GM19395 (cell line): ENCODE measurements at regions not wholly inside any gene's neighbourhood (a gene's known extent, or its start where the extent isn't known, plus 50 kb on each side); places are given as distances from the start of the nearest gene placed in this dataset.

Experiments
- ATAC-seq: cut with Tn5 transposase; IDR thresholded peaks from one replicate; pipeline ENCODE4 v1.9.1; 2021; ENCODE audit warnings: mild to moderate bottlenecking, moderate library complexity; ENCODE audit not compliant: unreplicated experiment

DNA sequence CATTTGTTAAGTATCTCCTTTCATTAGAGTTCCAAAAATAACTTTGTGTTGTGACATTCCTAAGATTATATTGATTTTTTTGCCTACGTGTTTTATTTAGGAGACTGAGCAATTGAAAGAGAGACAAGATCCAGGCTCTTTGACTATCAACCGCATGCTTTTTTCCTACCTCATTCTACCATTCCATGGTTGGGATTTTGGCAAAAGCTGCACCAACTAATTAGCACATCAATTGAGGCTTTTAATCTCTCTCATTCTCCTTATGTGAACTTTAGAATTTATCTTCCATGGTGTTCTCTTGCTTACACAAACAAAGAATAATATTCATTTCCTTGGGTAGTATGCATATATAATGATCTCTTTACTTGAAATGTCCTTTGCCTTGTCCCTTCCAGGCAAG lies 338.7 kb upstream of the SMC2 start:
- ATAC-seq = no peak

DNA sequence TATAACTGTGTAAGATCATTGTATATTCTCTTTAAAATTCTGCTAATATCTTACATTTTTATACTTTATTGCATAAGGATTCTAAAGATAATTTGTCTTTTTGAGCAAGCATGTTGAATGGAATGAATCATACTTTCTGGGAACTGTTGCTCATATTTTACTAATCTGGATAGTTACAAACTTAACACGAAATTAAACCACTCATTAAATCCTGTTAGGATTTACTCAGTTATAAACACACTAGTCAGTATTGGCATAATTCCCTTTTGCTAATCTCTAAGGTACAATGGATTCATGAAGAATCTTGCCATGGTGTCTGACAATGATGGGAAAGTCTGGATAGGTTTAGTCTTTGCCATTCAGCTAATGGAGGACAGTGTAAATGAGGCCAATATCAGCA lies 338.1 kb upstream of the SMC2 start:
- no peak for ATAC-seq

DNA sequence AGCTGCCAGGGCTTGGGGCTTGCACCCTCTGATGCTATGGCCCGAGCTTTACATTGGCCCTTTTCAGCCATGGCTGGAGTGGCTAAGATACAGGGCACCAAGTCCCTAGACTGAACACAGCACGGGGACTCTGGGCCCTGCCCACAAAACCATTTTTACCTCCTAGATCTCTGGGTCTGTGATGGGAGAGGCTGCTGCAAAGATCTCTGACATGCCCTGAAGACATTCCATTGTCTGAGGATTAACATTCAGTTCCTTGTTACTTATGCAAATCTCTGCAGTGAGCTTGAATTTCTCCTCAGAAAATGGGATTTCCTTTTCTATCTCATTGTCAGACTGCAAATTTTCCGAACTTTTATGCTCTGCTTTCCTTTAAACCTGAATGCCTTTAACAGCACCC lies 337.0 kb upstream of the SMC2 start:
- no peak for ATAC-seq

DNA sequence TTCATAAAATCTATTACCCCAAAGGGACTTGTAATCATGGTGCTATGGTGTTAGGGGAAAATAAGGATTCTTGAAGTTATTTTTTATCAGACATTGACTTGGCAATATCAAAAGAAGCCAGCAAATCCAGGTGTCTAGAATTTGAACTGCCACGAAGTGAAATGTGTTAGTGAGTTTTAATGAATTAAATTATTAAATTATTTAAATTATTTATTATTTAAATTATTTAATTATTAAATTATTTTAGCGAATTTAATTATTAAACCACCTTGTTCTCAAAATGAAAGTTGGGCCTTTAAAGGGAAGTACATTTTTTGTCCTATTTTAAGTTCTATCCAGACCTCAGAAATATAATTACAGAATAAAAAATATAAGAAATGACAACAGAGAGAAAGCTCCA lies 332.6 kb upstream of the SMC2 start:
- ATAC-seq = no peak

DNA sequence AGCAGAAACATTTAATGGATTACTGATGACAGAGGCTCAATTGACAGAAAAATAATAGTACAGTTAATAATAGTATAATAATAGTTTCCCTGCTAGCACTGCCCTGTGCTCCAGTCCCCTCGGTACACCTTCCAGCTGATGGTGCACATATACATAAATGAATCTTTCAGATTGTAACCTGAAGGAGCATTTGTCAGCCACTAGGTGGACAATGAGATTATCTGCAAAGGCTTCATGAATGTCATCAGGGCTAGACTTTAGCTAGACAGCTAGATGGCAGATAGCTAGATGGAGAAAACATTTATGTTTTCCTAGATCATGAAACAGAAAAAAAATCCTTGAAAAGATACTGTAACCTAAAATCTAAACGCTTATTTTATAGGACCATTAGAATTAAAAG lies 304.4 kb upstream of the SMC2 start:
- ATAC-seq = peak; percentile 96

DNA sequence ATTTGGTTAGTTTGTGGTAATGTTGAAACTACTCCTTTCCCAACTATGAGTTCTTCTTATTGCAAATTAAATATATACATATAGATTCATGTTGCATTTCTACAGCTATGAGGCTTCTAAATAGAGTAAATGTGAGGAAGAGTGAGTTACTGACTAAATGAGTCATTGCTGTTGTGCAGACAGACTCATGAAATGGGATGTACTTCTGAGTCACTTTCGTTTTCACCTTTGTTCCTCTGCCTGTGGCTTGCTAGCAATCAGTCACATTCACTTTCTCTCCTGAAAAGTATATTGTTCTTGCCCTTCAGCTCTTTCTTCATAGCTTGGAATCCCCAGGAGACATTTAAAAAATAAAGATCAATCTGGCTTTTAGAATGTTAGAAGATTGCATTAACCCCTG lies 295.5 kb upstream of the SMC2 start:
- peak; percentile 100 for ATAC-seq

DNA sequence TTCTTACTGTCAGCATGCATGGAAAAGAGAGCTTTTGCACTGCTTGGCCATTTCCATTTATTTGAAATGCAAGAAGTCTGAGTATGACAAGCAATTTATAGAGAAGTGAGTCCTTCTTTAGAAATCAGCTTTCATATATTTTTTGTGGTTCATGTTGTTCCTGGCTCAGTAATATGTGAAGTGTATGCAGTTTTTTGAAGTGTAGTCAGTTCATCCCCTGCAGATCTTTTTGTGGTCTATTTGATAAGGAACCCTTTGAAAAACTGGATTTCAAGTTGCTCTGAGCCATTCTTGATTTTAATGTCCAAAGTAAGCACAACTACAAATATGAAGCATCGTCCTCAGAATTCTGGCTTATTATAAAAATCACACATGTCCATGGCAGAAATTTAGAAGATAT lies 294.1 kb upstream of the SMC2 start:
- ATAC-seq = no peak

DNA sequence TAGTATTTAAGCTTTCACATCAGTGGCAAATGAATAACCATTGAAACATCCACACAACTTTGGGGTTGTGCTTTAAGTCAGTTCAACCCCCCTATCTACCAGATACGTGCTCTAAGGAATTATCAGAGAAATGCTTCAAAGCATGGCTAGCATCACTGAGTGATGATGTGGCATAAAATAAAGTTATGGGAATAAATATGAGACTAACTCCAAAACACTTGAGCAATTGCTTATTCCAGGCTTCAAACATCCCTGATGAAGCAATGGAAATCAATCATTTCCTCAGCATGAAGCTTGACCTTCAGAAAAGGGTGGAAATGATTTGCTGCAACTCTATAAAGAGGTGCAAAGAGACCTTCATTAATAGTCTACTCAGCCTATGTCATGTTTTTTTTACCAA lies 292.0 kb upstream of the SMC2 start:
- ATAC-seq = no peak

DNA sequence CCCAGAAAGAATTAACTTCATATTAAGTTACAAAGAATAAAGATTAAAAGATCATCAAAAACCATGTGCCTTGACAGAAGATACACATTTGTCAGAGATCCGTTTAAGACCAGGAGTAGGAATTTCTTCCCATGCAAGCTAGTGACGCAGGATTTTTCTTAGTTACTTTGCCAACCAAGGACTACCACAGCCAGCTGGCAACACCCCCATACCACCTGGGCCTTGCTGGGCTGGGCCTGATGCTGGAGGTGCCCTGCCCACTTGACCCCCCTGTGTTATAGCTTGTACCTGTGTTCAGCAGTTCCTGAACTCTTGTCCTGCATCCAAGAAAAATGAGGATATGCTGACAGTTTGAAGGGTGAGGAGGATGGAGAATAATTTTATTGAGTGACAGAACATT lies 290.9 kb upstream of the SMC2 start:
- ATAC-seq = no peak

DNA sequence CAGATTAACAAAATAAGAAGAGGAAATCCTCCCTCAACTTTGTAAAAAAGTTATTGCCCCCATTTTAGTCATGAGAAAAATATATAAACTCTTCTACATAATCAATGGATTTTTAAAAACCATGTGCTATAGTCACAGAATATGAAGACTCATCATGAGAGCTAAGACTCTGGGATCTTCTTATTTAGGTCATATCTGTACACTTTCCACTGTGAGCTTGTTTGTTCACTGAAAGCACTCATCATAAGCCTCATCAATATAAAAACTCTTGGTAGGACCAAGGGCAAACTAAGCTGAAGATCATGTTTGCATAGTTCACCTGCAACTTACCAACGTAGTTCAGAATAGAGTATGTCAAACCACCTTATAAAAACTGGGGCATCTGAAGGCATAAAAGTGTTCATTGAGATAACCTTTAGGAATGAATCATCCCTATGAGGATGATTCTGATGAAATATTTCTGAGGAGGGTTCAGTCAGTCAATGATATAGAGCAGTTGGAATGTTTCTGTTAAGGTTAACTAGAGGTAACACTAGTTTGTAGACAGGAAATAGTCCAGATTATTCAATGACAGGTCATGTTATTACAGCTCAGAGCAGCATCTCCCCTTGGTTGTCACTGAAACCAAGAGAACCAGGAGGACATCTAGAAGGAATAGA lies 289.9 kb upstream of the SMC2 start:
- no peak for ATAC-seq

DNA sequence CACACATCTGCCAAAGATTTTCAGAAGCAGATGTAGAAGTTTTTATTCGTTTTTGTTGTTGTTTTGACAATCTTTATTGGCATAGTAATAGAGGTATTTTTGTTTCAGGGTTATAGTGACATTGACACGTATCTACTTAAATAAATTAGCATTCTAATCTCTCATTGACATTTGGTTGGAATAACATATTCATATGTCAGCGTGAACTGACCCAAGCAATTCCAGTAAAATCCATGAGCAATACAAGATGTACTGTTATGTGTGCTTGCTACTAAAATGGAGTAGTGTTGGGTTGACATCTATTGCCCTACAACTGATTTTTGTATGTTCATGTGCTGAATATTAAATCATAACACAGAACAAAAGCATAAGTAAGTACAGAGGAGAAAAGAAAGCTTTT lies 284.4 kb upstream of the SMC2 start:
- no peak for ATAC-seq

DNA sequence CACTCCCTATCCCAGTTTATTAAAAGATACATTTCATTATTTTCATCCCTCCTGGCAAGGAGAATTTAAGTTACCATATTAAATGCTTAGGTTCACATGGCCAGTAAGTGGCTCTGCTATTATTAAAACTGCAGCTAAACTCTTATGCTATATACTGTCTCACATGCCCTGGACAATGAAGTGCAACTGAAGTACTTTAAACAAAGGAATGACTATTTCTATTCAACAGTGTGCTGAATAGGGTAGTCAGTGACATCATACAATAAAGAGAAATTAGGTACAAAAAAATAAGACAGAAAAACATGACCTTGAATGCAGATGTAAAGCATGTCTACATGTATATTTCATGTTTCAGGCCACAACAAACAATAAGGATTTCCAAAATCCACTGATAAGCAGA lies 282.6 kb upstream of the SMC2 start:
- ATAC-seq = no peak

DNA sequence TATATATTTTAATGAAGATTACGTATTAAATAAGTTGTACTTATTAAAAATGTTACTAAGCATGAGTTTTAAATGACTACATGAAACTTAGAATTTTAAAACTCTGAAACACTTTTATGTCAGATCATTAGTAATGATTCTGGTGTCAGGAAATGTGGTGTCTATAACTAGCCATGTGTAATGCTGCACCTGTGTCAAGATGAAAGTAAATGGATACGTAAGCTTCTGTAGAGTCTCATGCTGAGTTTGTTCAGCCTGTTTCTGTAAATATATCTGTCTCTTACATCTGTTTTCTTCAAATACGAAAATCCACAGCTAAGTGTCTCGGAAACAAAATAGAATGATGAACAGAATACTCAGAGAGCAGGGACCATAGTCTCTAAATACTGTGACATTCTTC lies 278.0 kb upstream of the SMC2 start:
- ATAC-seq = no peak

DNA sequence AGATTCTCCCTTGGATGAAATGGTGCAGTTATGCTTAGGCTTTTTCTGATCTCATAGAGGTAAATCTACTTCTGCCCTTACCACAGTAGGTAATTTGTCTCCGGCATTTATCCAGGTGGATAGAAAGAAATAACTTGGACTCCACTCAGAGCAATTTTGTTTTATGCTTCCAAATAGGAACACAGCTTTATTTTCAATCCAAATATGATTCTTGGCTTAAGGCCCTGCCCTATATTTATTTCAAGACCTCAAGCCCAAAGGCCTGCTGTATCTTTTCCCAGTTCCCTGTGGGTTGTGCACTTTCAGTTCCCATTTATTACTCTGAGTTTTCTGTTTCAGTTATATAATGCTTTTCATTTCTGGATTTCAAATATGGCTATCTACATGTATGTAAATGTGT lies 274.2 kb upstream of the SMC2 start:
- no peak for ATAC-seq

DNA sequence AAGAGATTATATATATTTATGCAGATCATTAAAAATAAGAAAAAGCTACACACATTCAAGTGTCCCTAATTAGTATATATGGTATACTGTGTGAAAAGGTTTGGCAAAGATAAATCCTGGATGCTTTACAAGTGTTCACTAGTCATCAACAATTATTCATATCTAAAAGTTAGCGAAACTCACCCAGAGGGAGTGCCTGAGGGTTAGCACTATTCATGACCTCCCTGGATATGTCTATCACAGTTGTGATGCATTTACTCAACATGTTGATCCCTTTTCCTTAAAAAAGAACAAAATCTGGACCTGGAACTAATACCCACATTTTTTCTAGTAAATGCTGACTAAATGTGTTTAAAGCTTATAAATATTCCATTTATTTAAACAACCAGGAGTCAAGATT lies 273.0 kb upstream of the SMC2 start:
- no peak for ATAC-seq

DNA sequence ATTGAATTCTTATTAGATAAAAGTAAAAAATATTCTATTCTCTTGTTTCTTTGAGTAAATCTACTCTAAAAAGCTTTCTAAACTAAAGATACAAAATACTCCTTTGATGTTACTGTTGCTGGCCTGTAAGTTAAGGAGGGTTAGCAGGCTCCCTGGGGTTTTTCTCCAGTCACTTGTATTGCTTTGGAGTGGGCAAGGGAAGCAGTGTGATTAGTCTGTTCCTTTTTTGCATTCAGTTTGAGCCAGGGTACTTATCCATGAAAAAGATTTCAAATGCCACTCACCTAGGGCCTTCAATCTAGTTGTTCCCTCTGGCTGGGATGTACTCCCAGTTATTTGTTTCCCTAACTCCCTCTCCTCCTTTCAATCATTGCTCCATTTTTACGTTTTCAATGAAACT lies 256.2 kb upstream of the SMC2 start:
- ATAC-seq = no peak

DNA sequence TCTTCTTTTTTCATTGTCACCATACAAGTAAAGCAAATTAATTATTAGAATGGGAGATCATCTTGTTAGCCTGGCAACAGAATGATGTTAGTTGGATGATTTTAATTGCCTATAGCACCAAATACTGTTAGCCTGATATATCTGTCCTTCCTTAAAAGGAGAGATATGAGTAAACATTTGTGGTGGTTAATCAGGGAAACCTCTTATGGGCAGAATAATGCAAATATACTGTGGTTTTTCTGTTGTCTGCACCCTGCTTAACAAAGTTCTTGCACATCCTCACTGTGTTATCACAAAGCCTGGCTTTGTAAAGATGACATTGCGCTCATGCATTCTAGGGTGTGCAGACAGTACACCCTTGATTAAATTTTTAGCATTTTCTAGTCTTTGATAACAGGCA lies 254.9 kb upstream of the SMC2 start:
- ATAC-seq = no peak

DNA sequence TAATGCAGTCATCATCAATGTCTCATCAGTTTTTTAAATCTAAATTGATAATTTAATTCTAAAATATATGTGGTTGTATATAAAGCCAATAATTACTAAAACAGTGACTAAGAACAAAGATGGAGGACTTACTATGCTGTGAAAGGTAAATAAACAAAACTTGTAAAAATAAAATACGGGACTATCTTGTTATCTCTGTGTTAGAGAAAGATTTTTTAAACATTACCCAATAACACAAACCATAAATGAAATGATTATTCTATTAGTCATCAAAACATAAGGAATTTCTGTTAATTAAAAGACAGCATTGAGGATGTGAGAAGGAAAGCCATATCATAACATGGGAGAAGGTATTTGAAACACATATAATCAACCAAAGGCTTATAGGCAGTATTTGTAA lies 226.2 kb upstream of the SMC2 start:
- no peak for ATAC-seq

DNA sequence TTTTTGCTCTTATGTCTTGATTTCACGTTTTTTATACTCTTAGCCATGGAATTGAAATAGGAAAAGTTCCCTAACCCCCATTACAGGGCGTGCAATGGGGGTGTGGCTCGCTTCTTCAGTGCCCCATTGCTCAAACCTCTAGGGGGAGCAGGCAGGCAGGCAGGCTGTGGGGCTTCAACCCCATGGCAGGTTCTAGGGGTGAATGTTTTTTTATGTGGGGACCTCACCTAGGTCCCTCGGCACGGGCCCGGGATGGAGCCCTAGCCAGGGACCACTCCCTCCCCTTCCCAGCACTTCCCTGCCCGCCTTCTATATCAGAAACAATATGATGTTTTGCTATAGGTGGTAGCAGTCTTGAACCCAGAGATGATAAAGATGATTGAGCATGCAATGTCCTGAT lies 221.3 kb upstream of the SMC2 start:
- ATAC-seq = no peak

DNA sequence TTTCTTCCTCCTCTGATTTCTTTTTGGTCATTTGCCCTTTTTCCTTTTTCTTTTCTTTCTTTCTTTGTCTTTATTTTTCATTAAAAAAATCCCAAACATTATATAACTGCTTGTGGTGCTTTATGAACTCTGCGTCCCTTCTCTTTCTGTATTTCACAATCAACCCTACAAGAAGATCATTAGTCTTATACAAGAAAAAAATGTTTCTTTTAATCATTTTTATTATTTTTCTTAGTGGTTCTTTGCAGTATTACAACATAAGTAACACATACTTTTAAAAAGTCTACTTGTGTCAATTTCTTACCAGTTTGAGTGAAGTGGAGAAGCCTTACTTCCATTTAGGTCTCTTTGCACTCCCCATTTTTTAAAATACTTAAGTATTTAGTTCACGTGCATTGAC lies 212.7 kb upstream of the SMC2 start:
- ATAC-seq = no peak

DNA sequence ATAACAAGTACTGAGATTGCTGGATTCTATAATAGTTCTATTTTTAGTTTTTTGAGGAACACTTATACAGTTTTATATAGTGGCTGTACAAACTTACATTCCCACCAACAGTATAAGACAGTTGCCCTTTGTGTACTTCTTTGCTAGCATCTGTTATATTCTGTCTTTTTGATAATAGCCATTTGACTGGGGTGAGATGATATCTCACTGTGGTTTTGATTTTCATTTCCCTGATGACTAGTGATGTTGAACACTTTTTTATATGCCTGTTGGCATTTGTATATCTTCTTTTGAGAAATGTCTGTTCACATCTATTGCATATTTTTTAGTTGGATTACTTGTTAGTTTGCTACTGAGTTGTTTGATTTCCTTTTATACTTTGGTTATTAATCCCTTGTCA lies 204.1 kb upstream of the SMC2 start:
- no peak for ATAC-seq

DNA sequence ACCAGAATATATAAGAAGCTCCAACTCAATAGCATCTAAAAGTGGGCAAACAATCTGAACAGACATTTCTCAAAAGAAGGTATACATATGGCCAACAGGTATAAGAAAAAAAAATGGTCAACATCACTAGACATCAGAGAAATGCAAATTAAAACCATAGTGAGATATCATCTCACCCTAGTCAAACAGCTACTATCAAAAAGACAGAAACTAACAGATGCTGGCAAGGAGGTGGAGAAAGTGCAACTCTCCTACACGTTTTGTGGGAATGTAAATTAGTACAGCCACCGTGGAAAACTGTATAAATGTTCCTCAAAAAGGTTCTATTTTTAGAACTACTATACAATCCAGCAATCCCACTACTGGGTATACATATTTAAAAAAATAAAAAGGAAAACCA lies 199.9 kb upstream of the SMC2 start:
- no peak for ATAC-seq

DNA sequence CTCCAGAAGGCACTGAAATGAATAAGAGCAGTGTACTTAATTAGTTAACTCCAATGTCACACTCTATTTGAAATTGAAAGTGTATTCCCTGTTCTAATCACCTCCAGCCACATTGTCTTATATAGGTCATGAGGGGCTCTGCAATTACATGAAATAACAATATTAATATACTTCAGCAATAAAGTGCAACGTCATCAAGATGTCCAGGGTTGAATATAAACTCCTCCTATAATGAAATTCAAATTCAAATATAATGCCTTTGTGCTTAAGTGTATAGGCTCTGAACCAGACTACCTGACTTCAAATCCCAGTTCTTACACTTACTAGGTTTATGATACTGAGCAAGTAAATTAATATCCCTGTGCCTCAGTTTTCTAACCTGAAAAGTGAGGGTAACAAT lies 195.6 kb upstream of the SMC2 start:
- ATAC-seq = no peak

DNA sequence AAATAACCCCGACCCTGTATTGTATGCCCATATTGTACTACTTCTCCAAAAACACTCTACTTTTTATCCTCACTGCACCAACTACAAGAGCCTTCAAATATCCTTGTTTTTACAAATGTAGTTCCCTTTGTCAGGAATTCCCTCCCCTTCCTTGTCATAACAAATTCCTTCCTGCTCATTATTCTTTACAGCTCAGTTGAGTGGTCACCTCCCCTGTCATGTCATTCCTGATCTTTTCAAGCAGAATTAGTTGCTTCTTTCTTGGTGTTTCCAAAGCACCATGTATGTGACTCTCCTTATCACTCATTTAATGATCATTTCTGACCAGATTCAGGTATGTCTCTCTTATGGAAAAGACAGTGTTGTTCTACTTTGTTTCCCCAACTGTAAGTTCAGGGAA lies 194.2 kb upstream of the SMC2 start:
- no peak for ATAC-seq
